ENCODE measurements at regions not wholly inside any gene's neighbourhood (a gene's known extent, or its start where the extent isn't known, plus 50 kb on each side); places are given as distances from the start of the nearest gene placed in this dataset.
"Not testable (repeated sequence)": the region's sequence is repeated elsewhere in the genome, so short reads cannot be mapped to it uniquely, and the experiment has no call there.

DNA sequence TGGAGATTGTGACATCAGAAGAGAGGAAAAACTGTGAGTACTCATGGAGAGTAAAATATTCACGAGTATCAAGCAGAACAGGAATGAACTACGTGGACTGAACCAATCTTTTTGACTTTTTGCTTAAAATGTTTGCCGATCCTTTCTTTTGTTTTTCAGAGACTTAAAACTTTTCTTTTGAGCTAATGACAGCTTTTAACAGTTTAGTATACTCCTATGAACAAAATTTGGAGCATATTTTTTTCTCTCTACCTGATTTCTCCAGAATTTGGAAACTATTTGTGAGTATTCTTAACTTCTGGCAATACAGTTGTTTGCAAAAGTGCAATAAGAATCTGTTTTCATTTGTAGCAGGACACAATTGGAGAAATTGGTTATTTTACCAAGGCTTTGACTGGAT lies 786.3 kb downstream of the SORCS1 start:
- no peak for DNase-seq

DNA sequence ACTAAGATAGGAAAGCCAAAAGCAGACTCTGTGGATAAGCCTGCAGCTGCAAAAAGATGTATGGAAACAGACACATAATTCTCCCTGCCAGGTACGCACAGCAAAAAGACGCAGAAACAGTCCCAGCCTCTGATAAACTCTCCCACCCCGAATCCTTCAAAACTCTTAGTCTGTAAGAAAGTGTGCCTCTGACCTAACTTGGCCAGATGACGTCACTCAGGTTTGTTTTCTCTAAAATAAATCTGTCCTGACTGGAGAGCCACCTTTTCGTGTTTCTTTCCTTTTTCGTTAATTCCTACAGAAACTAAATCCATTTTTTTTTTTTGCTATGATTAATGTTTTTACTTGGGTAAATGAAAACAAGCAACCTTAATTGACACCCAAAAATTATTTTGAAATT lies 793.8 kb downstream of the SORCS1 start:
- DNase-seq, result no peak

DNA sequence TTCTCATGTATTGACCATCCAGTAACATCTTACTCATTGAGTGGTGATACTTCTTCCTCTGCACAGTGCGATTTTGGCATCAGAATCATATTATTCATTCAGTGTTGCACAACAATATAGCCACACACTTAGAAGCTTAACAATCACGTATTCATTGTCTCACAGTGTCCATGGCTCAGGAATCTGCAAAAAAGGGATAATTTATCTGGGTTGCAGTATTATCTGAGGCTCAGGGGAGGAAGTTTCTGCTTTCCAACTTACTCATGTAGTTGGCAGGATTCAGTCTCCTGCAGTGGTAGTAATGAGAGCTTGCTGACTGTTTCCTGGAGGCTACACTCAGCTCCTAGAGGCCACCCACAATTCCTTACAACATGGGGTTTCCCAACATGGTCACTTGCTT lies 803.6 kb downstream of the SORCS1 start:
- no peak for DNase-seq

DNA sequence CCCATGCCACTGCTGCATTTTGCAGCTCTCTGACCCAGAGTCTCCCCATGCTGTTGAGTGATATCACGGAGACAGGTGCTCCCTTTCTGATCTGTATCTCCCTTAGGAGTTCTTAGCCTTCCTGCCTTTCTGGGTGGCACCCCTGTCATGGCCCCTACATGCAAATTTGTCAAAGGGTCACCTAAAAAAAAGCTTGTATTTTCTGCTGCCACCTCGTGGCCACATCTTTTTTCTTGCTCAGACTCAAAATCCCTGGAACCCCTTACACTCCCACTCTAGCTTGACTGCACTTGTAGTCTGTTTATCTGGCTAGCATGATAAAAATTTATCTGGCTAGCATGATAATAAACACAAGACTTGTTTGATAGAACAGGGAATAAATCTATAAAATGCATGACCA lies 809.1 kb downstream of the SORCS1 start:
- no peak for DNase-seq

DNA sequence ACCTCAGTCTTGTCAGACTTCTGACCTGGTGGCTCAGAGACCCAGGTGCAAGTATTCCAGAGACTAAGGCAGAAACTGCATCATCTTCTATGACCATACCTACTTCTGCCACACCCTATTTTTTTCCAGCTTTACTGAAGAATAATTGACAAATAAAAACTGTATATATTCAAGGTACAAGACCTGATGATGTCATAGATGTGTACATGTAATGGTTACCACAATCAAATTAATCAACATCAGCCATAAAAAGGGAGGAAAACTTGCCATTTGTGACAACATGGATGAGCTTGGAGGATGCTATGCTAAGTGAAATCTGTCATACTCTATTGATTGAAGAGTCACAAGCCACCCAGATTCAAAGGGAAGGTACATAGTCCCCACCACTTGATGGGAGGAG lies 815.6 kb downstream of the SORCS1 start:
- no peak for DNase-seq

DNA sequence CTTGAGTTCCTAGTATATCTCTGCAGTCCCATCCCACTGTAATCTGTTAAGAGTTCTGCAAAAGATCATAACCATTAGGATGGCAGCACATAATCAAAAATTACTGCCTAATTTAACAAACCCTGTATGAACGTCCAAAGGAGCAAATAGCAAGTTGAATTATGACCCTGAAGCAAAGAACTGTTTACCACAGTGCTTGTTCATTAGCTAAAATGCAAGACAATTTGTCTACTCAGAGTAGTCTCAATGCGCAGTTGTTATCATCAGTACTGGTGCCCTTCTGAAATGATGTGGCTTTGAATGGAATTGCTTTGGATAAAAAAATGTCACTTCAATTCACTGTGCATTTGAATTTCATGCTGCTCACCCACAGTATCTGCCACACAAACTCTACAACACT lies 817.0 kb downstream of the SORCS1 start:
- no peak for DNase-seq

DNA sequence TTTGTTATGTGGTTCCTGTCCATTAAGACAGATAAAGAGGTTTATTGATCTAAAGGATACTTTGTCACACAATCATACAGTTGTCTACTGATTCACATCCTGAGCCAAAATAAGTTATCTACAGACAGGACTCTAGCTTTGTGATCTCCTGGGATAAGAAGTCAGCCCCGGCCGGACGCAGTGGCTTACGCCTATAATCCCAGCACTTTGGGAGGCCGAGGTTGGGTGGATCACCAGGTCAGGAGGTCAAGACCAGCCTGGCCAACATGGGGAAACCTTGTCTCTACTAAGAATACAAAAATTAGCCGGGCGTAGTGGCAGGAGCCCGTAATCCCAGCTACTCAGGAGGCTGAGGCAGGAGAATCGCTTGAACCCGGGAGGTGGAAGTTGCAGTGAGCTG lies 821.0 kb downstream of the SORCS1 start:
- DNase-seq, result not testable (repeated sequence)

DNA sequence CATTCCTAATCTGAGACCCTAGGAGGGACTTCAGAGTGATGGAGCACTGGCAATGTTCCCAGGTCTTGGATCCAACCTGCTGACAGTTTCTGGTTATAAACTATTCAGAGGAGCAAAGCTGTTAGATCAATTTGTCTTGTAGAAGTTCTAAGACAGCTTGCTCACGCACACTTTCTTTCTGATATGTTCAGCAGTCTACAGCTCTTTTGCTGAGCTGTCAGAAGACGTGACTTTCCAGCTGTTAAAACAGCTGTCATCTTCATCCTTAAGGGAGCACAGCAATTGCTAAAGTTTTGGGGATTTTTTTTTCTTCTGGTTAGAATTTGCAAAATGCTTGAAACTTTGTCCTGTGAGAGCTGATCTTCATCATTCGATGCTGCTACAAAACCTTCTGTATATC lies 823.1 kb downstream of the SORCS1 start:
- DNase-seq, result no peak

DNA sequence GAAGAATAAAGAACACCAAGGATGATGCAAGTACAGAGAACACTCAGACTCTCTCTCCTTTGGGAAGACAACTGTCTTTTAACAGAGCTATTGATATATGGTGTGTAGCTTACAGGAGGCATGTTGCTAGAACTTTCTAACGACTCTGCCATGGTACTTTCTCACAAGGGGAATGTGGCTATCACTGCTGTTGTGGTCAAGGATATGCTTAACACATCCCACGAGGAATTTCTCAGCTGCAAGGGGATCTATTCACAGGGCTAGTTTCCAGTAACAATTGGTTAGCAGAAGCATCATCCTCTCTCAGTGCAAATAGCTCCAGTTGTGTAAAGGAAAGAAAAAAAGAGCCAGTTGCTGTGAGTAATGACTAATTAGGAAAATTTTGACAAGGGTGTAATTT lies 826.0 kb downstream of the SORCS1 start:
- DNase-seq, result no peak

DNA sequence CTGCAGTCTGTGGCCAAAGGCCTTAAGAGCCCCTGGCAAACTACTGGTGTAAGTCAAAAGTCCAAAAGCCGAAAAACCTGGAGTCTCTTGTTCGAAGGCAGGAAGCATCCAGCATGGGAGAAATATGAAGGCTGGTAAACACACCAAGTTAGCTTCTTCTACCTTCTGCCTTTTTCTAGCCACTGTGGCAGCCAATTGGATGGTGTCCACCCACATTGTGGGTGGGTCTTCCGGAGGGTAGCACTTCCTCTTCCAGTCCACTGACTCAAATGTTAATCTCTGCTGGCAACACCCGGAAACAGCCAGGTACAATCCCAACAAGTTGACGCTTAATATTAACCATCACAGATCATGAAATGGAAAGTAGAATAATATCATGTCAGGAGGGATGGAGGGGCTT lies 827.6 kb downstream of the SORCS1 start:
- DNase-seq, result no peak

DNA sequence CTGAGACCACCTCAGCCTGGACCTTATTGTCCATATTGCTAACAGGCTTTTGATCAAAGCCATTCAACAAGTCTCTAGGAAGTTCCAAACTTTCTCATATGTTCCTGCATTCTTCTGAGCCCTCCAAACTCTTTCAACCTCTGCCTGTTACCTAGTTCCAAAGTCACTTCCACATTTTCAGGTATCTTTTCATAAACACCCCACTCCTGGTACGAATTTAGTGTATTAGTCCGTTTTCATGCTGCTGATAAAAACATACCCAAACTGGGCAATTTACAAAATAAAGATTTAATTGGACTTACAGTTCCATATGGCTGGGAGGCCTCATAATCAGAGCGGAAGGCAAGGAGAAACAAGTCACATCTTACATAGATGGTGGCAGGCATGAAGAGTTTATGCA lies 836.8 kb downstream of the SORCS1 start:
- no peak for DNase-seq

DNA sequence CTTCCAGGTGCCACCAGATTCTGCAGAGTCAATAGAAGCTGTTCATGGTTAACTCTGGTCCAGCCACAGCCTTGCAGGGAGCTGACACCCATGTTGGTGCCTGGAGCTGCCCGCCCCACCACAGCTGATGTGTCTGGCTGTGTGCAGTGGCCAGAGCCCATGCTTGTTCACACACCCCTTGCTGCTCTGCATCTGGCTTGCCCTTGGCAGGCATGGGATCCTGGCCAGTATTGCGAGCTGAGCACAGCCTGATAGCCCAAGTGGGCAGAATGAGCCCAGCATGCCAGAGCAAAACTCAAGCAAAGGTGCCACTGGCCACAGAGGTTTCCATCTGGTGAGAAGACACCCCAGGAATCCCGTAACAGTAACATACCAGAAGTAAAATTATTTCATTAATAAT lies 843.6 kb downstream of the SORCS1 start:
- no peak for DNase-seq

DNA sequence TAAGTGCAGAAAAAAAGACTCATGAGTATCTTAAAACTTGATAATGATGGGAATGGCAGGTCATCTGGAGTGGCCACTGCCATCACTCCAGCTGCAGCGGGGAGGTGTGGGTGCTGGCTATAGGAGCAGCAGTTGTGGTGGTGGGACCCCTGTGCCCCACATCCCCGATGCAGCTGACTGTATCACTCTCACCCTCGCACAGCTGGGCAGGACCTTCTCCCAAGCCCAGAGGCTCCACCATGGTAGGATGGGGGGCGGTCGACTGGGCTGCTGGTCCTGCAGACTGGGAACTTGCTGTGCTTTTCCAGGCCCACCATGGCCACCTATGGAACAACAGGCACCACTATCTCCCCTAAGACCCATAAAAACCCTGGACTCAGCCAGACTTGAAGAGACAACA lies 844.4 kb downstream of the SORCS1 start:
- DNase-seq, result no peak

DNA sequence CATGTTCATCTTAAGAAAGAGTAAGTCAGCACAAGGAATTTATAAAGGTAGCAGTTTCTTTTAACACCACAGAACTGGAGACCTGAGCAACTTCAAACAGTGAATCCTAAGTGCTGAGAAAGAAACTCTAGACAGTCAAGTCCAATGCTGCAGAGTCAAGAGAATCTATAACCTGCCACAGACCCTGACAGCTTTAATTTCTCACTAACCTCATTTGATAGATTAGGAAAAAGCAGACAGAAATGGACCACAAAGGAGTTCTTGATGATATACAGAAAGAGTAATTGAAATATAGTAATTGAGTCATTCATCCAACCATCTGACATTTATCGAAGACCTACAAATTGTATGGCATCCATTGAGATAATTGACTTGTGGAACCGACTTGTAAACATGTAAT lies 847.0 kb downstream of the SORCS1 start:
- DNase-seq, result no peak

DNA sequence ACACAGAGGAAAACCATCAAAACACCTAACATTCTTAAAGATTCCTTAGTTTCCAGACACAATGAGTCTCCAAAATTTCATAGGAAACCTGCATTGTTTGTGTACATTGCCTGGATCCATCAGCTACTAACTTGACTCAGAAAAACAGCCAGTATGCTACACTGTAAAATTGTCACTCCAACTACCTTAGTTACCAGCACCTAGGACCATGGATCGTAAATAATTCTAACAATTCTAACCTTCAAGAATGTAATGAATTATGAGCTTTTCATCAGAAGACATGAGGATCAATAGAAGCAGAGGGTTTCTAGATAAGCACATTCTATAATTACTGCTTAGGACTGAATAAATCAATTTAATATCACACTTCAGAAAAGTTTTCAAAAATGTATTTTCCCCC lies 851.5 kb downstream of the SORCS1 start:
- DNase-seq, result no peak

DNA sequence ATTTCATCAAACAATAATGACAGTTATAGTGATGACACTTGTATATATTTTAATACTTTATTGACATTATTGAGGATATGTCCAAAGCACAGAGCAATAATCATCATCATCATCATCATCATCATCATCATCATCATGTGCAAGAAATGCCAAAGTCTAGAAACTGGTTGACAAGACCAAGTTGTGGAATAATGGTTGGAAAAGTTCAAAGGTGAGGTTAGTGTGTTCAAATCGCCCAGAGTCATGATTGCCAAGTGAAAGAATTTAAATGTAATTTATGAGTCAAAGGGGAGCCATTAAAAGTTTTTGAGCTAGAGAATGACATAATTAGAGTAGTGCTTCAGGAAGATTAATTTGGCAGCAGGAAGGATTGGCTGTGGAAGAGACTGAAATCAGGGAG lies 852.4 kb downstream of the SORCS1 start:
- DNase-seq, result no peak

DNA sequence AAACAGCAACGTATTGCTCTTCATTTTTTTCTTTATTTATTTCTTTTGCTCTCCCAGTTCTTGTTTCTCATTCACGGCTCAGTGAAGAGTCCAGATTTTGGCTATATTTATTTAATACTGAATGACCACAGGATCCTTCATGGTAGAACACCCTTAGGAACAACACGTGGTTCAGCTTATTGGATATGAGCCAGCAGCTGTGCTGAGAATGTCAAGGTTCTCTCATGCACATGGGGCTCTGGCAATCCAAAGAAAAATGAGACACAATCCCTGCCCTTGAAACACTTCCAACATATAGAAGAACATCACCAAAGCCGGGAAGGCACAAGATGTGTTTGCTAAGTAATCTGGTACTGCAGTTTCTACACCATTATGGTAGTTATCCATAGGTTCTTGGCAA lies 852.9 kb downstream of the SORCS1 start:
- DNase-seq, result no peak

DNA sequence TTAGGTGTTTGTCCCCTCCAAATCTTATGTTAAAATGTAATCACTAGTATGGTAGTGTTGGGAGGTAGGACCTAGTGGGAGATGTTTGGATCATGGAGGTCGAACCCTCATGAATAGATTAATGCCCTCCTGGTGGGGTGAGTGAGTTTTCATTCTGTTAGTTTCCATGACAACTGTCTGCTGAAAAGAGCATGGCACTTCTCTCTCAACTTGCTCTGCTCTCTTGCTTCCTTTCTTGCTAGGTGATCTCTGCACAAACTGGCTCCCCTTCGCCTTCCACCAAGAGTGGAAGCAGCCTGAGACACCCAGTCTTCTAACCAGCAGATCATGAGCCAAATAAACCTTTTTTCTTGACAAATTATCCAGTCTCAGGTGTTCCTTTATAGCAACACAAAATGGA lies 853.9 kb downstream of the SORCS1 start:
- DNase-seq, result no peak

DNA sequence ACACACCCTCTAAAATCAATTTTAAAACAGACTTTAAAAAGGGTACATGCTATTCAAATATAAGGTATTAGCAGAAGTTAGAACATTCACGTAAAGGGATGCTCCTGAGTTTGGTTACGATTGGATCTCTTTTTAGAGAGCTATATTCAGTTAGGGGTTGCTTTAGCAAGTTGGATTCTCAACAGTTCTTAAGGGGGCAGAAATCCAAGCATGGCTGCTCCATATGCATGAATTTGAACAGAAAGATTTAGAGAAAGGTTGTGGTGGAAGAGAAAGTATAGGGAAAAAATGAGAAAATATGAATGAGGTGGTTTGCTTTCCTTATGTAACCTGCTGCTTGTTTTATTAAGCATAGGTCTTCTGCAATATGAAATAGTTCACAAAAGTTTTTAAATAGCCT lies 855.1 kb downstream of the SORCS1 start:
- DNase-seq, result no peak

DNA sequence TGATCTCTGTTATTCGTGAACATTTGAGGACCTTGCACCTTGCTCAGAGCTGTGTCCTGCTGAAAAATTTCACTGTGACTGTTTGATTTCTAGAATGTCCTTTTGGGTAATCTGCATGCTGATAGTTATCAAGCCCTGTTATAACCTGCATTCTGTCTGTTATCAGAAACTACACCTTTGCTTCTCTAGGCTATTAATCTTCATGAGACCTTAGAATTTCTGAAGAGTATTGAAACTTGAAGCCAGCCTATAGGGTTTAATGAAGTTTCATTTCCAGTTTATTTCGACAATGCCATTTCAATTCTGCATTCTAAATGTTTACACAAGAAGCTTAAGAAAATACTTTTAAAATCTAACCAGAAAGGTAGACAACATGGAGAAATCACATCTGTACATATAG lies 856.2 kb downstream of the SORCS1 start:
- no peak for DNase-seq

DNA sequence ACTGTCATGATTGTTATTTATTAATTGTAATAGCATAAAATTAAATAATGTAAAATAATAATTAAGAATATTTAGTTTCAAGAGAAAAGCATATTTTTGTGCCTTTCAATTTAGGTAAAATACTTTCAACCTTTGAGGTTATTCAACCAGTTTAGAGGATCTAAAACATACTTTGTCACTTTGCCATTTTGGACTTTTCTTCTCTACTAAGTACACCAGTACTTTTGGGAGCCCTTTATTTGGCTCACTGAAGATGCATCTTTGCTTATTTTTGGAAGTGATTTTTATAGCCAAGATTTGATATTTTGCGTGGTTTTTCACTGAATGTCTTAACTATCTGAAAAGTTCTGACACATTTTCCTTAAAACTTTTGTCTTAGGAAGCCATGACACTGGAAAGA lies 860.5 kb downstream of the SORCS1 start:
- DNase-seq, result no peak

DNA sequence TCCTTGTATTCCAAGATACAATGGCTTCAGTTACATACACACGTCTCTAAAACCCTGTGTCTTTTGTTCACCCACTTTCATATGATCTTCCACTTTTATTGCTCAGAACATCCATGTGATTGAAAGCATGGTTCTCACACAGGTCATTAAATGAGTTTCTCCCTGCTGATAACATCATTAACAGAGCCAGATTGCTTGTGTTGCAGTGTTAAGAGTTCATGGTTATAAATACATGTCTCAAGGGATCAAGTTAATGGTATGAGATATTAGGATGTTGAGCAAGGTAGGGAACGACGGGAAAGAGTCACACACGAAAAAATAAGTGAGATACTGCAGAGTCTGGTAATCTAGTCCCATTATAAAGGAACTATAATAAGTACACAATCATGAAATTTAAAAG lies 861.5 kb downstream of the SORCS1 start:
- DNase-seq, result no peak

DNA sequence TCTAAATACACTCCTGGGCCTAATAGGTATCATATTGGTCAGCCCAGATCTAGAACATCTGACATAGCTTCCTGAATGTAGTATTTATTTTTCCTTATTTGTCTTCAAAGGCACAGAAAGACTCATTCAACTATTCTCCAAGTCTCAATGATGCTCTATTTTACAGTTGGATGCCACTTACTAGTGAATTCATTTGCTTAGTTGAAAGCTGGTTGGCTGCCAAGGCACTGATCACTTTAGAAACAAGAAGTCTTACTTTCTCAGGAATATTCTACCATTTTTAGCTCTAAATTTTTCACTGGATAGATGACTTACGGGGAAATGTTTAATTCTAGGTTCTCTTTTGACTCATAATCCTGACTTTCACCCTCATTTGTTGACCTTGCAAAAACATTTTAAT lies 863.4 kb downstream of the SORCS1 start:
- no peak for DNase-seq

DNA sequence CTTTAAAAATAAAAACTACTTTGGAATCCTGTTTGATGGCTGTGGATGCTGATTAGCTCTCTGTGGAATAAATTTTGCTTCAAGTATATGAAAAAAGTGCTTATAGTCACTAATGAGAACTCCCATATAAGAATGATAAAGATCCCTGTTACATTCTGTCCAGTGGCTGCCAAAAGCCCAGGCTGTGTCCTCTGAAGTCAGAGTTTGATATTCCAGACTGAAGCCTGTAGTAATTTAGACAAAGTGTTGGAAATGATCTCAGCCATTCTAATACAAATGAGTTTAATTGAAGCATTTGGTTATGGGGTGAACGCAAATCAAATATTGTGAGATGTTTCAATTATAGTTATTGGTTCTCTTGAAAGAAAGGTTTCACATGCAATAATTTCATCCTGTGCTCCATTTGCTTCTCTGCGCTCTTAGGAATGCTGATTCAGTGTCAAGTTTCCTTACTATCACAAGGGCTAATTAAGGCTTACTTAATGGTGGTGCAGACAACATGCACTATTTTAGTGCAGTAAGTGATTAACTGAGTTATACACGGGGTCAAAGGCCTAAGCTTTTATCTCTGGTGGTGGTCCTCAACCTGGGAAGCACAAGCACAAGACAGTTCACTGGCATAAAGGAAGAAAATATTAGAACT lies 867.6 kb downstream of the SORCS1 start:
- no peak for DNase-seq

DNA sequence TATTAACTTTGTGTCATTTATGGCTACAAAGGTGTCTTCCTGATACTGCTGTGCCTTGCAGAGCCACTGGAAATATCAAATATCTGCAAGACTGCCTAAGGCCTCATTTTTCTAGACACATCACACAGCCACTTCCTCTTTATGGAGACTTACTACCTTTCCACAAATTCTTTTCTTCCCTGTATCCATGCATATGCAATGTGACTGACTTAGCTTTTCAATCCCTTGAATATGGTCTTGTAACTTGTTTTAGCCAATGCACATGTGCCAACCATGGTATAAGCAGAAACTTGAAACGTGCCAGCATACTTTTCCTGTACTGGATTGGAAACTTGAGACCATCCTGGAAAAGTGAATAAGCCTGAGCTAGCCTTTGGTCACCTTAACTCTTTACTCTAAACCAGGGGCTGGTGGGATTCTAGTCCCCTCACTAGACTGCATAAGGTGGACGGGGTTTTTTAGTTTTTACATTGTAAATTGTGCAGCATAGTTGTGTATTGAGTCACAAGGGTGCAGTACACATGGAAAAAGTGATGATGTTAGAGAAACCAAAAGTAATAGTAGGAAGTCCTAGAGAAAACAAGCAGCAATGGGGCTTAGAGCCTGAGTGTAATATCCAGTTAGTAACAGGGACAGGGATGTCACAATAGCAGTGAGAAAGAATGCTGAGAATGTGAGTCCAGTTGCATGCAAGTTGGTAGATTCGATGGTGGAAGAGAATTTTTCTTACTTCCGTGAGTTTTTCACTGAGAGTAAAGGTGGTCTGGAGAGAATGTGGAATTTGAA lies 879.5 kb downstream of the SORCS1 start:
- DNase-seq, result no peak

Data from SW 1271 (cell line).